Neural cell (in vitro differentiated cells): ENCODE measurements at regions not wholly inside any gene's neighbourhood (a gene's known extent, or its start where the extent isn't known, plus 50 kb on each side); places are given as distances from the start of the nearest gene placed in this dataset.

Experiments used
- SMC3 ChIP-seq: fragments of 450-650 bp; conservative IDR thresholded peaks from 2 replicates; pipeline ENCODE4 v1.6.1; 2014; ENCODE audit warnings: antibody characterized with exemption, mild to moderate bottlenecking, moderate library complexity; ENCODE audit not compliant: poor library complexity
- TF ChIP-seq, protein P1 (sequence below): fragments of 450-650 bp; IDR thresholded peaks from 2 replicates; pipeline ENCODE4 v1.5.1; 2014; ENCODE audit warnings: antibody characterized with exemption, mild to moderate bottlenecking, moderate library complexity; ENCODE audit not compliant: poor library complexity, severe bottlenecking

DNA sequence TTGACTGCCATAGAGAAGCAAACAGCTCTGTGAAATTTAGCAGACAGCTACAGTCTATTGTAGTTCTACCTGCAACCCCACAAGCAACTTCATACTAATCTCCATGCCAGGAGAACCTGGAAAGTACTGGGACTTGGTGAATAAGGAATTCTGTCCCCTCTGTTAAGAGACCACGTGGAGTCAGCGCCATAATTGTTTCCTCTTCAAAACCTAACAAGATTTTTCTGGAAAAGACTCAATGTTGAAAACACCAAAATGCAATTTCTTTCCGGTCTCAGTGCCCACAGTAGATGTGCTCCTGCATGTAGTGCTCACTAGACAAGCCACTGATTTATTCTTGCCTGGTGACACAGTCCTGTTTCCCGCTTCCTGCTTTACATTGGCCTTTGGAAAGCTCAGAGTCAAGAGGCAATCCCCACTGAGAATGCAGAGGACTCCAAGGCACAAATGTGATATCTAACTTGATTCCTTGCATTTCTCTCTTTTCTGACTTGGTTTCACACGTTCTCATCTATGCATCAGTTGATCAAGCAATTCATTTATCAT, 268.3 kb downstream of the HIVEP2 start:
- TF ChIP-seq, protein P1, sequence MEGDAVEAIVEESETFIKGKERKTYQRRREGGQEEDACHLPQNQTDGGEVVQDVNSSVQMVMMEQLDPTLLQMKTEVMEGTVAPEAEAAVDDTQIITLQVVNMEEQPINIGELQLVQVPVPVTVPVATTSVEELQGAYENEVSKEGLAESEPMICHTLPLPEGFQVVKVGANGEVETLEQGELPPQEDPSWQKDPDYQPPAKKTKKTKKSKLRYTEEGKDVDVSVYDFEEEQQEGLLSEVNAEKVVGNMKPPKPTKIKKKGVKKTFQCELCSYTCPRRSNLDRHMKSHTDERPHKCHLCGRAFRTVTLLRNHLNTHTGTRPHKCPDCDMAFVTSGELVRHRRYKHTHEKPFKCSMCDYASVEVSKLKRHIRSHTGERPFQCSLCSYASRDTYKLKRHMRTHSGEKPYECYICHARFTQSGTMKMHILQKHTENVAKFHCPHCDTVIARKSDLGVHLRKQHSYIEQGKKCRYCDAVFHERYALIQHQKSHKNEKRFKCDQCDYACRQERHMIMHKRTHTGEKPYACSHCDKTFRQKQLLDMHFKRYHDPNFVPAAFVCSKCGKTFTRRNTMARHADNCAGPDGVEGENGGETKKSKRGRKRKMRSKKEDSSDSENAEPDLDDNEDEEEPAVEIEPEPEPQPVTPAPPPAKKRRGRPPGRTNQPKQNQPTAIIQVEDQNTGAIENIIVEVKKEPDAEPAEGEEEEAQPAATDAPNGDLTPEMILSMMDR: no peak
- no peak for TF ChIP-seq SMC3
